HCT116 (cell line): ENCODE measurements at regions not wholly inside any gene's neighbourhood (a gene's known extent, or its start where the extent isn't known, plus 50 kb on each side); places are given as distances from the start of the nearest gene placed in this dataset.

Experiments
- ATAC-seq: fragments of 200-7000 bp; cut with Tn5 transposase; 2 replicates; pipeline ENCODE4 v1.9.1; 2020; ENCODE audit warnings: mild to moderate bottlenecking, moderate library complexity
- BruUV-seq: library from RNA; stranded (reverse); fragments of 400-500 nt; replicated peaks from 2 replicates; lab custom pipeline; 2021; lab: Mats Ljungman, UMichigan
- CTCF ChIA-PET: fragments of 300-600 bp; sonication (Branson Sonifier 250); formaldehyde crosslinking; loops from one replicate; lab custom pipeline; 2021; ENCODE audit warnings: antibody characterized with exemption; lab: Charles Lee
- POLR2A ChIA-PET: fragments of 300-600, 350-600 bp; sonication (Branson Sonifier 250); formaldehyde crosslinking; loops from one replicate; lab custom pipeline; 2021; ENCODE audit warnings: antibody characterized with exemption; lab: Charles Lee
- RAD21 ChIA-PET, 2 experiments: fragments of 300-600 bp; sonication (Branson Sonifier 250); formaldehyde crosslinking; loops; one replicate each; lab custom pipeline; 2023; ENCODE audit warnings: low total read pairs in 2 of 2; ENCODE audit not compliant: uncharacterized antibody in 2 of 2, unreplicated experiment in 2 of 2, low non-redundant PET in 1 of 2; lab: Charles Lee
- DNase-seq: peaks from one replicate; pipeline ENCODE4 v3.0.0-alpha.2; 2010; ENCODE audit warnings: low read depth, low spot score
- H2AFZ ChIP-seq: fragments of 200-600 bp; shearing (Covaris generic), sonication (generic); 2 replicates; pipeline ENCODE4 v1.6.1; 2017; ENCODE audit warnings: low read depth, mixed run types, mixed read lengths, antibody characterized with exemption, low read length; ENCODE audit not compliant: poor library complexity, severe bottlenecking
- H3K27ac ChIP-seq: 2 replicates; pipeline ENCODE4 v1.5.1; 2012; ENCODE audit warnings: low read depth, low read length
- H3K27me3 ChIP-seq: fragments of 200-600 bp; sonication (generic); 2 replicates; pipeline ENCODE4 v1.6.1; 2016; ENCODE audit warnings: mixed run types, low read length, mixed read lengths; ENCODE audit not compliant: insufficient read depth
- H3K36me3 ChIP-seq, 2 experiments: fragments of 200-500 bp in 1 of 2; fragments of 200-600 bp in 1 of 2; sonication (Bioruptor generic) in 1 of 2; sonication (generic) in 1 of 2; 2 replicates each; pipeline versions ENCODE4 v1.5.1 to v1.6.1; 2014 to 2016; ENCODE audit warnings: low read length in 2 of 2, inconsistent platforms in 1 of 2, mixed read lengths in 1 of 2, mixed run types in 1 of 2; ENCODE audit not compliant: insufficient read depth in 2 of 2, control insufficient read depth in 1 of 2
- H3K4me1 ChIP-seq, 2 experiments: fragments of 200-600 bp in 1 of 2; sonication (generic) in 1 of 2; 2 replicates each; pipeline versions ENCODE4 v1.5.1 to v1.6.1; 2012 to 2017; ENCODE audit warnings: low read length in 2 of 2, inconsistent platforms in 1 of 2, mild to moderate bottlenecking in 1 of 2, mixed read lengths in 1 of 2, mixed run types in 1 of 2, moderate library complexity in 1 of 2; ENCODE audit not compliant: insufficient read depth in 2 of 2, control insufficient read depth in 1 of 2
- H3K4me2 ChIP-seq: fragments of 200-600 bp; sonication (generic); 2 replicates; pipeline ENCODE4 v1.6.1; 2017; ENCODE audit warnings: mixed run types, low read length, mixed read lengths
- H3K4me3 ChIP-seq, 2 experiments: fragments of 200-600 bp in 1 of 2; sonication (generic) in 1 of 2; replicated peaks in 1 of 2; 2 replicates each; pipeline ENCODE4 v1.5.1; 2011 to 2016; ENCODE audit warnings: low read length in 2 of 2, control low read depth in 1 of 2, low read depth in 1 of 2, mild to moderate bottlenecking in 1 of 2, mixed read lengths in 1 of 2, mixed run types in 1 of 2
- H3K79me2 ChIP-seq: fragments of 200-600 bp; sonication (generic); 2 replicates; pipeline ENCODE4 v1.6.1; 2017; ENCODE audit warnings: mild to moderate bottlenecking, mixed run types, low read length, moderate library complexity, mixed read lengths; ENCODE audit not compliant: insufficient read depth
- H3K9ac ChIP-seq: fragments of 200-600 bp; sonication (generic); 2 replicates; pipeline ENCODE4 v1.6.1; 2016; ENCODE audit warnings: low read length, mixed read lengths
- H3K9me2 ChIP-seq: fragments of 200-600 bp; sonication (generic), shearing (Covaris generic); 2 replicates; pipeline ENCODE4 v1.6.1; 2017; ENCODE audit warnings: mixed run types, mild to moderate bottlenecking, moderate library complexity; ENCODE audit not compliant: insufficient read depth
- H3K9me3 ChIP-seq, 2 experiments: fragments of 200-500 bp in 1 of 2; fragments of 200-600 bp in 1 of 2; sonication (Bioruptor generic) in 1 of 2; sonication (generic) in 1 of 2; 2 replicates each; pipeline ENCODE4 v1.6.1; 2014 to 2017; ENCODE audit warnings: low read length in 2 of 2, mixed read lengths in 2 of 2, inconsistent platforms in 1 of 2, low read depth in 1 of 2, mild to moderate bottlenecking in 1 of 2, mixed run types in 1 of 2, moderate library complexity in 1 of 2; ENCODE audit not compliant: control insufficient read depth in 1 of 2, insufficient read depth in 1 of 2
- H4K20me1 ChIP-seq: fragments of 200-600 bp; sonication (generic), shearing (Covaris generic); 2 replicates; pipeline ENCODE4 v1.6.1; 2017; ENCODE audit warnings: mixed run types, mild to moderate bottlenecking, moderate library complexity; ENCODE audit not compliant: insufficient read depth
- CTCF ChIP-seq, 3 experiments: fragments of 200-600 bp in 1 of 3; sonication (generic) in 1 of 3; IDR thresholded peaks in 2 of 3; conservative IDR thresholded peaks in 1 of 3; 2 replicates each; pipeline ENCODE4 v1.5.1; 2012 to 2017; ENCODE audit warnings: low read depth in 2 of 3, low read length in 2 of 3, antibody characterized with exemption in 1 of 3, borderline replicate concordance in 1 of 3, control low read depth in 1 of 3, mild to moderate bottlenecking in 1 of 3, mixed read lengths in 1 of 3, mixed run types in 1 of 3, moderate library complexity in 1 of 3; ENCODE audit not compliant: insufficient read depth in 1 of 3
- ELF1 ChIP-seq: IDR thresholded peaks from 2 replicates; pipeline ENCODE4 v1.6.1; 2012; ENCODE audit warnings: low read depth, borderline replicate concordance
- EZH2 ChIP-seq: fragments of 200-600 bp; sonication (generic); IDR thresholded peaks from 2 replicates; pipeline ENCODE4 v1.6.1; 2017; ENCODE audit warnings: antibody characterized with exemption, mixed run types
- EZH2phosphoT487 ChIP-seq: fragments of 200-600 bp; IDR thresholded peaks from 2 replicates; pipeline ENCODE4 v1.6.1; 2018; ENCODE audit warnings: antibody characterized with exemption, borderline replicate concordance
- FOSL1 ChIP-seq: IDR thresholded peaks from 2 replicates; pipeline ENCODE4 v1.6.1; 2012; ENCODE audit warnings: low read depth
- JUND ChIP-seq: IDR thresholded peaks from 2 replicates; pipeline ENCODE4 v1.6.1; 2012
- POLR2AphosphoS5 ChIP-seq: IDR thresholded peaks from 2 replicates; pipeline ENCODE4 v1.6.1; 2011; ENCODE audit warnings: mild to moderate bottlenecking, low read depth, low read length, moderate library complexity
- SP1 ChIP-seq: IDR thresholded peaks from 2 replicates; pipeline ENCODE4 v1.6.1; 2012; ENCODE audit warnings: low read depth
- YY1 ChIP-seq: IDR thresholded peaks from 2 replicates; pipeline ENCODE4 v1.6.1; 2011; ENCODE audit warnings: low read length, low read depth, moderate library complexity, mild to moderate bottlenecking; ENCODE audit not compliant: insufficient replicate concordance; ENCODE audit errors: extremely low read depth
- ZBTB33 ChIP-seq: IDR thresholded peaks from 2 replicates; pipeline ENCODE4 v1.6.1; 2011; ENCODE audit warnings: mild to moderate bottlenecking, low read length, moderate library complexity; ENCODE audit not compliant: insufficient replicate concordance; ENCODE audit errors: extremely low read depth
- ZFX ChIP-seq: fragments of 450-650 bp; IDR thresholded peaks from 2 replicates; pipeline ENCODE4 v1.6.1; 2017
- intact Hi-C: fragments of 100-400 bp; cut with micrococcal nuclease; formaldehyde crosslinking; loops from 2 replicates; pipeline ENCODE4 v1.10.0; 2022

GRCh38 chr2:64820901-64821300 lies 167.2 kb upstream of the SERTAD2 start:
- RAD21 ChIA-PET = no interaction called here
- CTCF ChIA-PET = no interaction called here
- Histone ChIP-seq H3K9me3 (no peaks in the 10 kb centered on the region), H3K9me2 (no peaks in the 10 kb centered on the region), H3K9ac (no peak overlapping the region), H3K4me1 (peaks cover 0 to 20% of the 10 kb centered on the region in 2 experiments; a peak in 1 of 4 replicates), H2AFZ (no peak overlapping the region), H3K4me2 (no peak overlapping the region), H3K4me3 (no peak overlapping the region), H3K27me3 (no peaks in the 10 kb centered on the region), H3K36me3 (no peaks in the 10 kb centered on the region), H4K20me1 (no peaks in the 10 kb centered on the region), H3K27ac (no peak overlapping the region), H3K79me2 (no peaks in the 10 kb centered on the region)
- no peak for TF ChIP-seq EZH2phosphoT487
- TF ChIP-seq YY1 = no peak
- TF ChIP-seq CTCF (IDR thresholded peaks at IDR 0.05 in 2 of 3, conservative IDR thresholded peaks at IDR 0.05 in 1 of 3; ENCODE audit: borderline replicate concordance in 1 of 3, insufficient read depth in 1 of 3, low read depth in 2 of 3, low read length in 2 of 3) = no peak
- no peak for TF ChIP-seq EZH2
- no peak for TF ChIP-seq ZBTB33
- no peak for TF ChIP-seq JUND
- TF ChIP-seq FOSL1 = no peak
- no peak for TF ChIP-seq ELF1
- TF ChIP-seq ZFX = no peak
- no peak for TF ChIP-seq POLR2AphosphoS5
- TF ChIP-seq SP1 = no peak
- no TSS peak for BruUV-seq
- ATAC-seq (no peak), DNase-seq (no peak)
- intact Hi-C loops = no loop called here
- POLR2A ChIA-PET = no interaction called here
